ENCODE measurements at regions not wholly inside any gene's neighbourhood (a gene's known extent, or its start where the extent isn't known, plus 50 kb on each side); places are given as distances from the start of the nearest gene placed in this dataset.

GRCh38 chr6:167680605-167681149, 146.0 kb upstream of the AFDN start:
- TF ChIP-seq EGR1 (IDR thresholded peaks at IDR 0.05) (no peak), FOXM1 (IDR thresholded peaks at IDR 0.05; ENCODE audit: borderline replicate concordance, low read depth) (no peak), NFIC (IDR thresholded peaks at IDR 0.05) (no peak), EP300 (IDR thresholded peaks at IDR 0.05; ENCODE audit: borderline replicate concordance) (no peak), CEBPB (IDR thresholded peaks at IDR 0.05) (no peak), TAF1 (IDR thresholded peaks at IDR 0.05; ENCODE audit: low read depth) (no peak), MAX (IDR thresholded peaks at IDR 0.05) (no peak), ZBTB7A (IDR thresholded peaks at IDR 0.05; ENCODE audit: low read depth) (no peak), RAD21 (IDR thresholded peaks at IDR 0.05; ENCODE audit: low read depth) (no peak)
- TF ChIP-seq, protein P1, sequence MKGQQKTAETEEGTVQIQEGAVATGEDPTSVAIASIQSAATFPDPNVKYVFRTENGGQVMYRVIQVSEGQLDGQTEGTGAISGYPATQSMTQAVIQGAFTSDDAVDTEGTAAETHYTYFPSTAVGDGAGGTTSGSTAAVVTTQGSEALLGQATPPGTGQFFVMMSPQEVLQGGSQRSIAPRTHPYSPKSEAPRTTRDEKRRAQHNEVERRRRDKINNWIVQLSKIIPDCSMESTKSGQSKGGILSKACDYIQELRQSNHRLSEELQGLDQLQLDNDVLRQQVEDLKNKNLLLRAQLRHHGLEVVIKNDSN (IDR thresholded peaks at IDR 0.05), result no peak
